ENCODE measurements at regions not wholly inside any gene's neighbourhood (a gene's known extent, or its start where the extent isn't known, plus 50 kb on each side); places are given as distances from the start of the nearest gene placed in this dataset.

- Histone ChIP-seq H4K20me1 (replicated peaks; ENCODE audit: control insufficient read depth, extremely low read depth, insufficient read depth, low read length) (no peaks in the 10 kb centered on the region), H3K4me1 (ENCODE audit: control insufficient read depth, extremely low read depth, insufficient read depth, low read length) (no peaks in the 10 kb centered on the region), H3K4me3 (replicated peaks in 1 of 3; ENCODE audit: insufficient read depth in 1 of 3, low read depth in 1 of 3, low read length in 3 of 3) (no peak overlapping the region), H3K9ac (replicated peaks; ENCODE audit: extremely low read depth, insufficient read depth, low read length) (no peak overlapping the region), H3K9me1 (replicated peaks; ENCODE audit: control insufficient read depth, extremely low read depth, insufficient read depth, low read length) (no peaks in the 10 kb centered on the region), H3K4me2 (ENCODE audit: insufficient read depth, low read length) (no peak overlapping the region), H2AFZ (ENCODE audit: low read depth, low read length) (no peak overlapping the region), H3K27ac (ENCODE audit: insufficient read depth, low read depth, low read length) (no peak overlapping the region), H3K36me3 (ENCODE audit: control insufficient read depth in 2 of 2, extremely low read depth in 1 of 2, insufficient read depth in 2 of 2, low read length in 2 of 2) (no peaks in the 10 kb centered on the region), H3K9me3 (replicated peaks; ENCODE audit: control insufficient read depth, insufficient read depth, low read length) (peaks cover 9% of the 10 kb centered on the region), H3K27me3 (ENCODE audit: control insufficient read depth in 2 of 2, insufficient read depth in 2 of 2, low read length in 2 of 2) (no peaks in the 10 kb centered on the region), H3K79me2 (ENCODE audit: control insufficient read depth, insufficient read depth, low read length) (no peaks in the 10 kb centered on the region)
- BruUV-seq (replicated peaks): no TSS peak
- DNase-seq (ENCODE audit: low read depth, low spot score) (no peak), FAIRE-seq (no peak)
- ChIA-PET CTCF (no interaction called here), POLR2A (no interaction called here)
- dilution Hi-C loops (cut with MboI; ENCODE audit: extremely low pct_ligation_motif_present, low sequenced_read_pairs): no loop called here
- TF ChIP-seq CTCF (IDR thresholded peaks at IDR 0.05; ENCODE audit: extremely low read depth in 1 of 2, insufficient read depth in 1 of 2, low read depth in 1 of 2, low read length in 2 of 2) (no peak), POLR2A (IDR thresholded peaks at IDR 0.05; ENCODE audit: low read depth, low read length) (no peak), FOS (IDR thresholded peaks at IDR 0.05; ENCODE audit: borderline replicate concordance, insufficient read depth, low read length) (no peak), GATA2 (IDR thresholded peaks at IDR 0.05; ENCODE audit: insufficient read depth, insufficient read length, low read depth, low read length) (no peak), EZH2 (IDR thresholded peaks at IDR 0.05; ENCODE audit: borderline replicate concordance, low read depth, low read length, severe bottlenecking) (no peak), POLR2AphosphoS5 (IDR thresholded peaks at IDR 0.05; ENCODE audit: insufficient read depth, low read depth, low read length) (no peak)
- intact Hi-C loops (cut with micrococcal nuclease): no loop called here
Measured at GRCh38 chr5:5598547-5599113, 176.2 kb downstream of the ICE1 start.

GRCh38 chr5:5593391-5593790 lies 170.9 kb downstream of the ICE1 start:
- TF ChIP-seq GATA2 (IDR thresholded peaks at IDR 0.05; ENCODE audit: insufficient read depth, insufficient read length, low read depth, low read length) (no peak), EZH2 (IDR thresholded peaks at IDR 0.05; ENCODE audit: borderline replicate concordance, low read depth, low read length, severe bottlenecking) (no peak), POLR2A (IDR thresholded peaks at IDR 0.05; ENCODE audit: low read depth, low read length) (no peak), POLR2AphosphoS5 (IDR thresholded peaks at IDR 0.05; ENCODE audit: insufficient read depth, low read depth, low read length) (no peak), CTCF (IDR thresholded peaks at IDR 0.05; ENCODE audit: extremely low read depth in 1 of 2, insufficient read depth in 1 of 2, low read depth in 1 of 2, low read length in 2 of 2) (no peak), MAX (IDR thresholded peaks at IDR 0.05; ENCODE audit: insufficient read depth, insufficient read length) (no peak)
- dilution Hi-C loops (cut with MboI; ENCODE audit: extremely low pct_ligation_motif_present, low sequenced_read_pairs): no loop called here
- Histone ChIP-seq H3K9me1 (replicated peaks; ENCODE audit: control insufficient read depth, extremely low read depth, insufficient read depth, low read length) (no peaks in the 10 kb centered on the region), H3K9me3 (replicated peaks; ENCODE audit: control insufficient read depth, insufficient read depth, low read length) (peaks cover 3% of the 10 kb centered on the region), H3K4me1 (ENCODE audit: control insufficient read depth, extremely low read depth, insufficient read depth, low read length) (no peaks in the 10 kb centered on the region), H3K79me2 (ENCODE audit: control insufficient read depth, insufficient read depth, low read length) (no peaks in the 10 kb centered on the region), H3K4me2 (ENCODE audit: insufficient read depth, low read length) (no peak overlapping the region), H3K9ac (replicated peaks; ENCODE audit: extremely low read depth, insufficient read depth, low read length) (no peak overlapping the region), H3K4me3 (replicated peaks in 1 of 3; ENCODE audit: insufficient read depth in 1 of 3, low read depth in 1 of 3, low read length in 3 of 3) (no peak overlapping the region), H4K20me1 (replicated peaks; ENCODE audit: control insufficient read depth, extremely low read depth, insufficient read depth, low read length) (no peaks in the 10 kb centered on the region), H3K36me3 (ENCODE audit: control insufficient read depth in 2 of 2, extremely low read depth in 1 of 2, insufficient read depth in 2 of 2, low read length in 2 of 2) (no peaks in the 10 kb centered on the region), H2AFZ (ENCODE audit: low read depth, low read length) (no peak overlapping the region), H3K27ac (ENCODE audit: insufficient read depth, low read depth, low read length) (no peak overlapping the region), H3K27me3 (ENCODE audit: control insufficient read depth in 2 of 2, insufficient read depth in 2 of 2, low read length in 2 of 2) (no peaks in the 10 kb centered on the region)
- POLR2A ChIA-PET: no interaction called here
- BruUV-seq (replicated peaks): no TSS peak
- CTCF ChIA-PET: no interaction called here
- intact Hi-C loops (cut with micrococcal nuclease): no loop called here
- FAIRE-seq: no peak
- DNase-seq (ENCODE audit: low read depth, low spot score): no peak
